ENCODE measurements at regions not wholly inside any gene's neighbourhood (a gene's known extent, or its start where the extent isn't known, plus 50 kb on each side); places are given as distances from the start of the nearest gene placed in this dataset.

- TF ChIP-seq, protein P1, sequence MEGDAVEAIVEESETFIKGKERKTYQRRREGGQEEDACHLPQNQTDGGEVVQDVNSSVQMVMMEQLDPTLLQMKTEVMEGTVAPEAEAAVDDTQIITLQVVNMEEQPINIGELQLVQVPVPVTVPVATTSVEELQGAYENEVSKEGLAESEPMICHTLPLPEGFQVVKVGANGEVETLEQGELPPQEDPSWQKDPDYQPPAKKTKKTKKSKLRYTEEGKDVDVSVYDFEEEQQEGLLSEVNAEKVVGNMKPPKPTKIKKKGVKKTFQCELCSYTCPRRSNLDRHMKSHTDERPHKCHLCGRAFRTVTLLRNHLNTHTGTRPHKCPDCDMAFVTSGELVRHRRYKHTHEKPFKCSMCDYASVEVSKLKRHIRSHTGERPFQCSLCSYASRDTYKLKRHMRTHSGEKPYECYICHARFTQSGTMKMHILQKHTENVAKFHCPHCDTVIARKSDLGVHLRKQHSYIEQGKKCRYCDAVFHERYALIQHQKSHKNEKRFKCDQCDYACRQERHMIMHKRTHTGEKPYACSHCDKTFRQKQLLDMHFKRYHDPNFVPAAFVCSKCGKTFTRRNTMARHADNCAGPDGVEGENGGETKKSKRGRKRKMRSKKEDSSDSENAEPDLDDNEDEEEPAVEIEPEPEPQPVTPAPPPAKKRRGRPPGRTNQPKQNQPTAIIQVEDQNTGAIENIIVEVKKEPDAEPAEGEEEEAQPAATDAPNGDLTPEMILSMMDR (IDR thresholded peaks at IDR 0.05; ENCODE audit: low read depth, low read length): no peak
- TF ChIP-seq POLR2A (IDR thresholded peaks at IDR 0.05; ENCODE audit: extremely low read depth, insufficient read length): no peak
These were observed 476.5 kb downstream of the SPATA31A7 start for GRCh38 chr9:61666310-61666709.
